B cell (primary cell): ENCODE measurements at regions not wholly inside any gene's neighbourhood (a gene's known extent, or its start where the extent isn't known, plus 50 kb on each side); places are given as distances from the start of the nearest gene placed in this dataset.

Experiments used
- ATAC-seq: fragments of 200-7000 bp; cut with Tn5 transposase; one replicate; pipeline ENCODE4 v1.10.0; 2021; ENCODE audit warnings: low read depth, mild to moderate bottlenecking, moderate number of reproducible peaks, moderate library complexity
- CTCF ChIA-PET: fragments of 350-600 bp; sonication (Branson Sonifier 250); formaldehyde crosslinking; loops from one replicate; lab custom pipeline; 2021; ENCODE audit warnings: antibody characterized with exemption, inconsistent platforms; lab: Charles Lee
- POLR2A ChIA-PET: fragments of 350-600 bp; sonication (Branson Sonifier 250); formaldehyde crosslinking; loops from one replicate; lab custom pipeline; 2021; ENCODE audit warnings: antibody characterized with exemption; lab: Charles Lee
- DNase-seq: peaks from one replicate; pipeline ENCODE4 v3.0.0; 2013
- H2AFZ ChIP-seq: 2 replicates; pipeline ENCODE4 v1.6.1; 2012; ENCODE audit warnings: mild to moderate bottlenecking, low read depth, low read length; ENCODE audit not compliant: insufficient read depth, poor library complexity, severe bottlenecking
- H3K27ac ChIP-seq, 2 donors: 1 replicate in 1 of 2; 2 replicates in 1 of 2; pipeline ENCODE4 v1.5.1; 2012 to 2013; ENCODE audit warnings: low read length in 2 of 2, mild to moderate bottlenecking in 2 of 2, moderate library complexity in 1 of 2
- H3K27me3 ChIP-seq, 4 experiments: fragments of 200-600 bp in 1 of 4; sonication (generic) in 1 of 4; replicated peaks in 1 of 4; 1 replicate in 2 of 4; 2 replicates in 2 of 4; pipeline versions ENCODE4 v1.6.1 to v1.7.0; 2013 to 2016; ENCODE audit warnings: low read length in 3 of 4, mild to moderate bottlenecking in 2 of 4, mixed read lengths in 1 of 4, moderate library complexity in 1 of 4; ENCODE audit not compliant: insufficient read depth in 4 of 4, control insufficient read depth in 3 of 4; ENCODE audit errors: control extremely low read depth in 1 of 4
- H3K36me3 ChIP-seq, 2 experiments: replicated peaks in 1 of 2; 1 replicate in 1 of 2; 2 replicates in 1 of 2; pipeline versions ENCODE4 v1.6.1 to v1.7.1; 2013; ENCODE audit warnings: low read length in 1 of 2; ENCODE audit not compliant: insufficient read depth in 2 of 2, control insufficient read depth in 1 of 2; ENCODE audit errors: control extremely low read depth in 1 of 2, extremely low read depth in 1 of 2
- H3K4me1 ChIP-seq, 2 donors: fragments of 200-600 bp in 1 of 2; sonication (generic) in 1 of 2; 1 replicate in 1 of 2; 2 replicates in 1 of 2; pipeline versions ENCODE4 v1.5.1 to v1.6.1; 2013 to 2017; ENCODE audit warnings: low read length in 2 of 2; ENCODE audit not compliant: control insufficient read depth in 2 of 2, insufficient read depth in 2 of 2
- H3K4me2 ChIP-seq: replicated peaks from 2 replicates; pipeline ENCODE3; 2012; ENCODE audit warnings: mild to moderate bottlenecking, low read depth, low read length; ENCODE audit not compliant: poor library complexity, severe bottlenecking
- H3K4me3 ChIP-seq, 5 experiments: fragments of 200-600 bp in 1 of 5; sonication (generic) in 1 of 5; 1 replicate in 3 of 5; 2 replicates in 2 of 5; pipeline versions ENCODE4 v1.5.1 to v1.7.0; 2011 to 2016; ENCODE audit warnings: low read length in 4 of 5, mild to moderate bottlenecking in 4 of 5, low read depth in 2 of 5, control low read depth in 1 of 5, moderate library complexity in 1 of 5; ENCODE audit not compliant: insufficient read depth in 1 of 5; ENCODE audit errors: control extremely low read depth in 1 of 5, extremely low read depth in 1 of 5
- H3K79me2 ChIP-seq: fragments of 200-600 bp; sonication (generic); one replicate; pipeline ENCODE4 v1.6.0; 2016; ENCODE audit warnings: low read length; ENCODE audit not compliant: control insufficient read depth, insufficient read depth
- H3K9ac ChIP-seq: fragments of 200-600 bp; sonication (generic); 2 replicates; pipeline ENCODE4 v1.6.1; 2017; ENCODE audit warnings: mild to moderate bottlenecking, low read length, moderate library complexity
- H3K9me3 ChIP-seq, 3 donors: one replicate each; pipeline versions ENCODE4 v1.6.1 to v1.7.1; 2013; ENCODE audit warnings: low read length in 2 of 3; ENCODE audit not compliant: control insufficient read depth in 2 of 3, insufficient read depth in 1 of 3; ENCODE audit errors: control extremely low read depth in 1 of 3
- H4K20me1 ChIP-seq: 2 replicates; pipeline ENCODE4 v1.6.0; 2012; ENCODE audit warnings: mild to moderate bottlenecking, low read length; ENCODE audit not compliant: insufficient read depth, control insufficient read depth, poor library complexity, severe bottlenecking
- H3K27ac Mint-ChIP-seq: one replicate; pipeline ENCODE4 v1.8.0; 2021; ENCODE audit warnings: mixed read lengths
- H3K27me3 Mint-ChIP-seq: one replicate; pipeline ENCODE4 v1.8.0; 2021; ENCODE audit warnings: mixed read lengths
- H3K4me1 Mint-ChIP-seq: one replicate; pipeline ENCODE4 v1.8.0; 2021; ENCODE audit warnings: mixed read lengths
- H3K4me3 Mint-ChIP-seq: one replicate; pipeline ENCODE4 v1.8.0; 2021; ENCODE audit warnings: mixed read lengths
- H3K9me3 Mint-ChIP-seq: one replicate; pipeline ENCODE4 v1.8.0; 2022; ENCODE audit warnings: mixed read lengths; ENCODE audit not compliant: insufficient read depth
- EZH2 ChIP-seq: IDR thresholded peaks from 2 replicates; pipeline ENCODE4 v1.6.1; 2012; ENCODE audit warnings: borderline replicate concordance, low read depth, mild to moderate bottlenecking, moderate library complexity, low read length; ENCODE audit not compliant: insufficient read depth, poor library complexity, severe bottlenecking
- WGBS: methylation state at CpG from one replicate; pipeline ENCODE4 v1.1.5; 2013; ENCODE audit warnings: missing lambda C conversion rate; ENCODE audit not compliant: insufficient coverage; 5-methylcytosine and 5-hydroxymethylcytosine counted together
- intact Hi-C: fragments of 100-400 bp; cut with micrococcal nuclease; formaldehyde crosslinking; loops from one replicate; pipeline ENCODE4 v1.10.0; 2022
- TF ChIP-seq, protein P1 (sequence below): fragments of 200-600 bp; IDR thresholded peaks from one replicate; pipeline ENCODE4 v1.8.0; 2022; ENCODE audit warnings: antibody characterized with exemption, mild to moderate bottlenecking

- no peaks in the 10 kb centered on the region for H3K36me3 ChIP-seq
- no peak overlapping the region for H3K4me3 ChIP-seq
- Mint-ChIP-seq H3K27me3 (no peaks in the 10 kb centered on the region), H3K27ac (no peak overlapping the region), H3K4me3 (no peak overlapping the region), H3K9me3 (no peaks in the 10 kb centered on the region), H3K4me1 (no peaks in the 10 kb centered on the region)
- CTCF ChIA-PET, result no interaction called here
- no peaks in the 10 kb centered on the region for H3K79me2 ChIP-seq
- TF ChIP-seq, protein P1, sequence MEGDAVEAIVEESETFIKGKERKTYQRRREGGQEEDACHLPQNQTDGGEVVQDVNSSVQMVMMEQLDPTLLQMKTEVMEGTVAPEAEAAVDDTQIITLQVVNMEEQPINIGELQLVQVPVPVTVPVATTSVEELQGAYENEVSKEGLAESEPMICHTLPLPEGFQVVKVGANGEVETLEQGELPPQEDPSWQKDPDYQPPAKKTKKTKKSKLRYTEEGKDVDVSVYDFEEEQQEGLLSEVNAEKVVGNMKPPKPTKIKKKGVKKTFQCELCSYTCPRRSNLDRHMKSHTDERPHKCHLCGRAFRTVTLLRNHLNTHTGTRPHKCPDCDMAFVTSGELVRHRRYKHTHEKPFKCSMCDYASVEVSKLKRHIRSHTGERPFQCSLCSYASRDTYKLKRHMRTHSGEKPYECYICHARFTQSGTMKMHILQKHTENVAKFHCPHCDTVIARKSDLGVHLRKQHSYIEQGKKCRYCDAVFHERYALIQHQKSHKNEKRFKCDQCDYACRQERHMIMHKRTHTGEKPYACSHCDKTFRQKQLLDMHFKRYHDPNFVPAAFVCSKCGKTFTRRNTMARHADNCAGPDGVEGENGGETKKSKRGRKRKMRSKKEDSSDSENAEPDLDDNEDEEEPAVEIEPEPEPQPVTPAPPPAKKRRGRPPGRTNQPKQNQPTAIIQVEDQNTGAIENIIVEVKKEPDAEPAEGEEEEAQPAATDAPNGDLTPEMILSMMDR, result no peak
- TF ChIP-seq EZH2, result no peak
- no peak for ATAC-seq
- no peak for DNase-seq
- POLR2A ChIA-PET, result no interaction called here
- H3K9ac ChIP-seq, result no peak overlapping the region
- H3K9me3 ChIP-seq, result no peaks in the 10 kb centered on the region
- intact Hi-C loops, result no loop called here
- H2AFZ ChIP-seq, result no peak overlapping the region
- H3K27me3 ChIP-seq, result no peaks in the 10 kb centered on the region
- no peaks in the 10 kb centered on the region for H4K20me1 ChIP-seq
- H3K4me2 ChIP-seq, result no peak overlapping the region
- no peaks in the 10 kb centered on the region for H3K4me1 ChIP-seq
- H3K27ac ChIP-seq, result no peak overlapping the region
Measured at GRCh38 chr2:188013767-188014166, 277.9 kb upstream of the GULP1 start.

DNA sequence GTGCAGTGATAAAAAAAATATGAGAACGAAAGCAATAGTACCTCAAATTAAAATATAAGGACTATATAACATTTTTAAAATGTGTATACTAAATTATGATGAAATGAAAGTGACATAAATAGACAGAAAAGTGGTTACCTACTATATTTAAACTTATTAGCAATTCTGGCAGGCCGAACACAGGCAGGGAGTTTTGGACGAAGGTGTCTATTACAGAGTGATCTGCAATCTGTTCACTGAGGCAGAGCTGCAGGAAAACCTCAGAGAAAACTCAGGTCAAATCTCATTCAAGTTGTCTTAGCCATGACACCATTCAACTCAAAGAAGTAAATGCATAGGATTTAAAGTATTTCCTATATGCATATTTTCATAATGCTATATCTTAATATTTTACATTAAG lies 274.8 kb upstream of the GULP1 start:
- no peak overlapping the region for H3K9ac ChIP-seq
- no peak overlapping the region for H3K4me3 Mint-ChIP-seq
- no peak for ATAC-seq
- H3K27ac Mint-ChIP-seq, result no peak overlapping the region
- H3K79me2 ChIP-seq, result no peaks in the 10 kb centered on the region
- WGBS, result no CpG with 5 or more reads among the region's 3 CpGs
- no peaks in the 10 kb centered on the region for H3K36me3 ChIP-seq
- H3K4me3 ChIP-seq, result no peak overlapping the region
- ChIA-PET CTCF (no interaction called here), POLR2A (no interaction called here)
- H3K27me3 ChIP-seq, result no peaks in the 10 kb centered on the region
- H3K27me3 Mint-ChIP-seq, result no peaks in the 10 kb centered on the region
- no peaks in the 10 kb centered on the region for H3K9me3 Mint-ChIP-seq
- H3K4me1 Mint-ChIP-seq, result no peaks in the 10 kb centered on the region
- no peaks in the 10 kb centered on the region for H4K20me1 ChIP-seq
- peaks cover 0 to 11% (median 3%) of the 10 kb centered on the region in 3 donors for H3K9me3 ChIP-seq
- no peak overlapping the region for H3K4me2 ChIP-seq
- no peak for TF ChIP-seq EZH2
- TF ChIP-seq, protein P1, result no peak
- DNase-seq, result no peak
- H3K27ac ChIP-seq, result no peak overlapping the region
- no peak overlapping the region for H2AFZ ChIP-seq
- H3K4me1 ChIP-seq, result no peaks in the 10 kb centered on the region
- intact Hi-C loops, result no loop called here
